ENCODE measurements at regions not wholly inside any gene's neighbourhood (a gene's known extent, or its start where the extent isn't known, plus 50 kb on each side); places are given as distances from the start of the nearest gene placed in this dataset.
"Not testable (repeated sequence)": the region's sequence is repeated elsewhere in the genome, so short reads cannot be mapped to it uniquely, and the experiment has no call there.

- no peak for FAIRE-seq
Observed at GRCh38 chr10:105770524-105771212, 1129.6 kb downstream of the SORCS3 start.

- FAIRE-seq: no peak
Observed at GRCh38 chr10:105769248-105770184, 1128.4 kb downstream of the SORCS3 start.

GRCh38 chr10:105763611-105764010, 1122.5 kb downstream of the SORCS3 start:
- no peak for FAIRE-seq

- FAIRE-seq: no peak
Observed at GRCh38 chr10:105761576-105762260, 1120.6 kb downstream of the SORCS3 start.

GRCh38 chr10:105759669-105760068, 1118.6 kb downstream of the SORCS3 start:
- no peak for FAIRE-seq

- no peak for FAIRE-seq
Observed at GRCh38 chr10:105758209-105758998, 1117.3 kb downstream of the SORCS3 start.

- no peak for FAIRE-seq
Observed at GRCh38 chr10:105757302-105757701, 1116.2 kb downstream of the SORCS3 start.

GRCh38 chr10:105756386-105756785, 1115.3 kb downstream of the SORCS3 start:
- FAIRE-seq: no peak

GRCh38 chr10:105751688-105752087, 1110.6 kb downstream of the SORCS3 start:
- FAIRE-seq: no peak

- no peak for FAIRE-seq
Observed at GRCh38 chr10:105745596-105746148, 1104.6 kb downstream of the SORCS3 start.

GRCh38 chr10:105743343-105744056, 1102.4 kb downstream of the SORCS3 start:
- FAIRE-seq: no peak

- FAIRE-seq: no peak
Observed at GRCh38 chr10:105742923-105743322, 1101.8 kb downstream of the SORCS3 start.

- no peak for FAIRE-seq
Observed at GRCh38 chr10:105742184-105742583, 1101.1 kb downstream of the SORCS3 start.

GRCh38 chr10:105734479-105734878, 1093.4 kb downstream of the SORCS3 start:
- FAIRE-seq: no peak

- FAIRE-seq: no peak
Observed at GRCh38 chr10:105733924-105734323, 1092.8 kb downstream of the SORCS3 start.

GRCh38 chr10:105729428-105729827, 1088.3 kb downstream of the SORCS3 start:
- no peak for FAIRE-seq

- FAIRE-seq: not testable (repeated sequence)
Observed at GRCh38 chr10:105727586-105727985, 1086.5 kb downstream of the SORCS3 start.

- FAIRE-seq: no peak
Observed at GRCh38 chr10:105727131-105727530, 1086.0 kb downstream of the SORCS3 start.

- no peak for FAIRE-seq
Observed at GRCh38 chr10:105726149-105726548, 1085.1 kb downstream of the SORCS3 start.

- no peak for FAIRE-seq
Observed at GRCh38 chr10:105725007-105725406, 1083.9 kb downstream of the SORCS3 start.

GRCh38 chr10:105718207-105718995, 1077.3 kb downstream of the SORCS3 start:
- FAIRE-seq: no peak
